ENCODE measurements at regions not wholly inside any gene's neighbourhood (a gene's known extent, or its start where the extent isn't known, plus 50 kb on each side); places are given as distances from the start of the nearest gene placed in this dataset.

DNA sequence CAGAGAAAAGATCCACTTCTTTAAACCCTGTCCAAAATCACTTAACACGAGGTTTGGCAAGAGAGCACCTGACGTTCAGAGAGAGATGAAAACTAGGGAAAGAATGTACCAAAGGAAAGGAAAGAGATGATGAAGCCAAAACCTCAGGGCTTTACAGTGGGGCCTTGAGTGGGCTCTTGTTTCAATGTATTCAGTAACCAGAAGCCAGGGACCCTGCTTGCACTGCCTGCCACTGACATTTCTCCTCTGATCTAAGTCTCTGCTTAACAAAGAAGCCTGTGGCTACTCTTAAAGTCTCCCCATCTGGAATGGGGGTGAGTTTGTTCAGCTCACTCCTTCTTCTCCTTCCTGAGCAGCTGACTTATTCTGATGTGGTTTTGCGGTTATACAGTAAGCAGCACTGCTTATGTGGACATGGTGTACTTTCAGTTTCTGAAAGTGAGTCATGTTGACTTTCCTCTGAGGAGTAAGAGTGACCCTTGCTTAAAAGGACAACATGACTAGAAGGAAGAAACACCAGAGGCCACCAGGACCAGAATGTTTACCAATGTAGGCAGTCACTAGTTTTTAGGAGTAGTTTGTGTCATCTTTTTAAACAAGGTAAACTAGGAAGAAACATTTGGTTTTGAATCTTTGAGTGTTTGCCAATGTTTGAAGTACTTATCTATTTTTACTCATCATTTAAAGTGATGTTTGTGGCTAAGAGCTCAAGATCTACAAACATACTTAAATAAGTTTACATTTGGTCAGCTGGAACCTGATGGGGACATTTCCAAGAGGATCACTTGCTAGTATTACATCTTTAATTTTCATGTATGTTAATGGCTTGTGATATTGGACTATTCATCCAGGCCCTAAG lies 87.4 kb downstream of the FASLG start:
- TF ChIP-seq, protein P1, sequence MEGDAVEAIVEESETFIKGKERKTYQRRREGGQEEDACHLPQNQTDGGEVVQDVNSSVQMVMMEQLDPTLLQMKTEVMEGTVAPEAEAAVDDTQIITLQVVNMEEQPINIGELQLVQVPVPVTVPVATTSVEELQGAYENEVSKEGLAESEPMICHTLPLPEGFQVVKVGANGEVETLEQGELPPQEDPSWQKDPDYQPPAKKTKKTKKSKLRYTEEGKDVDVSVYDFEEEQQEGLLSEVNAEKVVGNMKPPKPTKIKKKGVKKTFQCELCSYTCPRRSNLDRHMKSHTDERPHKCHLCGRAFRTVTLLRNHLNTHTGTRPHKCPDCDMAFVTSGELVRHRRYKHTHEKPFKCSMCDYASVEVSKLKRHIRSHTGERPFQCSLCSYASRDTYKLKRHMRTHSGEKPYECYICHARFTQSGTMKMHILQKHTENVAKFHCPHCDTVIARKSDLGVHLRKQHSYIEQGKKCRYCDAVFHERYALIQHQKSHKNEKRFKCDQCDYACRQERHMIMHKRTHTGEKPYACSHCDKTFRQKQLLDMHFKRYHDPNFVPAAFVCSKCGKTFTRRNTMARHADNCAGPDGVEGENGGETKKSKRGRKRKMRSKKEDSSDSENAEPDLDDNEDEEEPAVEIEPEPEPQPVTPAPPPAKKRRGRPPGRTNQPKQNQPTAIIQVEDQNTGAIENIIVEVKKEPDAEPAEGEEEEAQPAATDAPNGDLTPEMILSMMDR (IDR thresholded peaks at IDR 0.05; ENCODE audit: low read length) = no peak
- TF ChIP-seq EZH2 (optimal IDR thresholded peaks at IDR 0.05; ENCODE audit: low read depth, low read length) = no peak
- TF ChIP-seq EZH2phosphoT487 (IDR thresholded peaks at IDR 0.05; ENCODE audit: low read length) = peak; percentile 100

Data from MM.1S (cell line).